Right renal pelvis (tissue), 4 donors: ENCODE measurements at regions not wholly inside any gene's neighbourhood (a gene's known extent, or its start where the extent isn't known, plus 50 kb on each side); places are given as distances from the start of the nearest gene placed in this dataset.
"Not testable (repeated sequence)": the region's sequence is repeated elsewhere in the genome, so short reads cannot be mapped to it uniquely, and the experiment has no call there.

Experiments used
- DNase-seq, 4 donors: peaks; one replicate each; pipeline ENCODE4 v3.0.0-alpha.2; 2013; ENCODE audit warnings: low read depth in 4 of 4, low spot score in 3 of 4, missing footprints in 1 of 4

- no peak for DNase-seq
Observed at GRCh38 chr10:131819241-131820072, 81.4 kb upstream of the PPP2R2D start.

- DNase-seq, result no peak
Observed at GRCh38 chr10:131820626-131821025, 80.2 kb upstream of the PPP2R2D start.

GRCh38 chr10:131821378-131822012 is 79.3 kb upstream of the PPP2R2D start:
- no peak for DNase-seq

- no peak for DNase-seq
Observed at GRCh38 chr10:131822013-131822691, 78.7 kb upstream of the PPP2R2D start.

GRCh38 chr10:131822692-131823245 is 78.0 kb upstream of the PPP2R2D start:
- DNase-seq, result no peak

GRCh38 chr10:131823601-131824099 is 77.2 kb upstream of the PPP2R2D start:
- not testable (repeated sequence) for DNase-seq

- DNase-seq, result no peak
Observed at GRCh38 chr10:131824371-131825149, 76.2 kb upstream of the PPP2R2D start.

- DNase-seq, result no peak
Observed at GRCh38 chr10:131825150-131825848, 75.5 kb upstream of the PPP2R2D start.

GRCh38 chr10:131825960-131826650 is 74.7 kb upstream of the PPP2R2D start:
- no peak for DNase-seq

GRCh38 chr10:131829156-131829930 is 71.5 kb upstream of the PPP2R2D start:
- no peak for DNase-seq

- DNase-seq, result no peak
Observed at GRCh38 chr10:131830446-131831130, 70.2 kb upstream of the PPP2R2D start.

GRCh38 chr10:131831561-131831960 is 69.2 kb upstream of the PPP2R2D start:
- no peak for DNase-seq

- no peak for DNase-seq
Observed at GRCh38 chr10:131832056-131832685, 68.6 kb upstream of the PPP2R2D start.

- DNase-seq, result no peak
Observed at GRCh38 chr10:131833013-131833412, 67.8 kb upstream of the PPP2R2D start.

- no peak for DNase-seq
Observed at GRCh38 chr10:131833446-131834080, 67.2 kb upstream of the PPP2R2D start.

GRCh38 chr10:131834152-131834810 is 66.5 kb upstream of the PPP2R2D start:
- DNase-seq, result no peak
